ENCODE measurements at regions not wholly inside any gene's neighbourhood (a gene's known extent, or its start where the extent isn't known, plus 50 kb on each side); places are given as distances from the start of the nearest gene placed in this dataset.
A peak's percentile ranks its signal among the peaks of the same experiment; 100 is the strongest.
"Not testable (repeated sequence)": the region's sequence is repeated elsewhere in the genome, so short reads cannot be mapped to it uniquely, and the experiment has no call there.

DNA sequence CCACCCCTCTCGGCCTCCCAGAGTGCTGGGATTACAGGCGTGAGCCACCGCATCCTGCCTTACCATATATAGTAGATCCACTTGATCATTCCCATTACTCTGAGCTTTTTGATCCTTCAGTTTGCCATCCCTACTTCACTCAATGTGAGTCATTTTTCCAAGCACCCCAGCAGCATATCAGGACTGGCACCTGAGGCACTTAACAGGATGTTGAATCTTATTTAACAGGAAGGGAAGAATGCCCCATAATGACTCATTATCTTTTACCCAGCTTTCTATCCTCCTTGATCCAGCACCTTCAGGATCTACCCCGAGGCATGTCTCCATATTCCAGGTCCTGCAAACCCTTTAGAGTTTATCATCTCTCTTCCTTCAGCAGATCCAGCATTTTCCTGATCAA is 84.9 kb upstream of the CMKLR1 start:
- DNase-seq (ENCODE audit: low spot score): no peak

DNA sequence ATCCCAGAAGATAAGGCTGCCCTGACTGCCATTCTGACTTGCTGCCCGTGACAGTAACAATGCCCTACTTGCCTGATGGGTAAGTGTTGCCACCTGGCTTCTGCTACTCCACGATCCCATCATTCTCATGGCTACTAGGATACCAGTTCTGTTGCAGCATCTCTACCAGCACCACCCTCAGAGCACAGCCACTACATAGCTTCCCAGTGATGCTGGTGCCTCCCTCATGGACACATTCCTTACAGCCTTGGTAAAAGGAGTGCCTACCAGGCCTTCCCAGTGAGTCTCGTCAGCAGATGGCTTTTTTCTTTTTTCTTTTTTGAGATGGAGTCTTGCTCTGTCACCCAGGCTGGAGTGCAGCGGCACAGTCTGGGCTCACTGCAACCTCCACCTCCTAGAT is 84.4 kb upstream of the CMKLR1 start:
- no peak for DNase-seq (ENCODE audit: low spot score)

DNA sequence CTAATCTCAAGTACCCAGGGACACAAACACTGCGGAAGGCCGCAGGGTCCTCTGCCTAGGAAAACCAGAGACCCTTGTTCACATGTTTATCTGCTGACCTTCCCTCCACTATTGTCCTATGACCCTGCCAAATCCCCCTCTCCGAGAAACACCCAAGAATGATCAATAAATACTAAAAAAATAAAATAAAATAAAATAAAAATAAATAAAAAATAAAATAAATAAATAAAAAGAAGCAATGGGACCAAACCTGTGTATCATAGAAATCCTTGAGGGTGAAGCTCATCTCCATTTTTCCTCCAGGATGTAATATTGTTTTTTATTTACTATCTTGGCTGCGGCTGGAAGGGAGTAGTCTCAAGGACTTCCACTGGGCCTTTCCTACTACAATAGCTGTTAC is 82.0 kb upstream of the CMKLR1 start:
- DNase-seq (ENCODE audit: low spot score): not testable (repeated sequence)

DNA sequence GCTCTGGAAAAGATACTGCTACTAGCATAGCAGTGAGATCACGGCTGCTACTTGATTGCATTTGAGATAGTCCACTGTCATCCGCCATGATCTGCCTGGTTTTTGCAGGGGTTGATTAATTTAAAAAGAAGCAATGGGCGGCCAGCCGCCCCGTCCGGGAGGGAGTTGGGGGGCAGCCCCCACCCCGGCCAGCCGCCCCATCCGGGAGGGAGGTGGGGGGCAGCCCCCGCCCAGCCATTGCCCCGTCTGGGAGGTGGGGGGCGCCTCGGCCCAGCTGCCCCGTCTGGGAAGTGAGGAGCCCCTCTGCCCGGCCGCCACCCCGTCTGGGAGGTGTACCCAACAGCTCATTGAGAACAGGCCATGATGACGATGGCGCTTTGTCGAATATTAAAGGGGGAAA is 81.3 kb upstream of the CMKLR1 start:
- peak; percentile 30 for DNase-seq (ENCODE audit: low spot score)

DNA sequence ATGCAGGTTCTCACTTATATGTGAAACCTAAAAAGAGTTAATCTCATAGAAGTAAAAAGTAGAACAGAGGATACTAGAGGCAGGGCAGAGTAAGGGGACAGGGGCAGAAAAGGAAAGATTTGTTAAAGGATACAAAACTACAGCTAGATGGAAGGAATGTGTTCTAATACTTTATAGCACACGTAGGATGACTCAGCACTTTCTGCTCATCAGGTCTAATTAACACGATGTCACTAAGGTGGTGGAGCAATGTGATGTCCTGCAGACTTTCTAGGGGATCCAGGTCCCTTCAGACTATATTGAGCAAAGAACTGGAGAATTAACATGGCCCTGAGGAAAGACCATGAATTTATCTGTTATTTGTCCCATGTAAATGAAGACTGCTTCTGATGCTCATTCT is 80.8 kb upstream of the CMKLR1 start:
- peak; percentile 3 for DNase-seq (ENCODE audit: low spot score)

DNA sequence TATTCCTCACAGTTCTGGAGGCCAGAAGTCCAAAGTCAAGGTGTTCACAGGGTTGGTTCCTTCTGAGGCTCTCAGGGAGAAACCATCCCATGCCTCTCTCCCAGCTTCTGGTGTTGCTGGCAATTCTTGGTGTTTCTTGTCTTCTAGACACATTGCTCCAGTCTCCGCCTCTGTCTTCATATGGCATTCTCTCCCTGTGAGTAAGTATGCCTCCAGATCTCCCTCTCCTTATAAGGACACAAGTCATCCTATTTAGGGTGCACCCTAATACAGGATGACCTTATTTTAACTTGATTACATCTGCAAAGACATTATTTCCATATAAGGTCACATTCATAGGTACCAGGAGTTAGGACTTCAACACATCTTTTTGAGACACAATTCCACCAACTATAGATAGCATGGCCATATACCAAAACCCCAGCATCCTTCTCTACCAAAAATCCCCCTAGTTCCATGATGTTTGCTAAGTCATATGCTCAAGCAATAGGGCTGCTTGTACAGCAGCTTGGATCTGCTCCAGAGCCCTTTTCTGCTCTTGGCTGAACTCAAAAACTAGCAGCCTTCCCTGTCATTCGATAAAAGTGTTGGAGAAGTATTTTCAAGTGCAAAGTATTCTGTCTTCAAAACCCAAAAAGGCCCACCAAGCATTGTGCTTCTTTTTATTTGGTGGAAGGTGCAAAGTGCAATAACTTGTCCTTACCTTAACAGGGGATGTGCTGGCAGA is 79.2 kb upstream of the CMKLR1 start:
- DNase-seq (ENCODE audit: low spot score): no peak

DNA sequence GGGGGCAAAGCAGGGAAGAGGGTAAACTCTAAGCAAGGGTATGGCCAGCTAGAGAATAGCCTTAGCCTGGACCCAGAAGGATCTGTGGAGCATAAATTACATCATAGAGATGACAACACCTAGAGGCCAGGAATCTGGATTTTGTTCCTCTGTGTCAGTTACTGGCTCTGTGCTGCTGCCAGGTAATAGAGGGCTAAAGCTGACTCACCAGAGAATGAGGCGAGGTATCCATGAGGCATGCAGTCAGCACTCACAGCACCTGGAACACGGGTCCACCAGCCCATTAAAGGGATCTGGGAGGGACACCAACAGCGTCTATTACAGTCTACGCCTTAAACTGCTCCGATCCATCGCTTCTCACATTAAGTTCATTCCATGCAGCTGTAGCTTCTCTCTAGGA is 74.9 kb upstream of the CMKLR1 start:
- no peak for DNase-seq (ENCODE audit: low spot score)

DNA sequence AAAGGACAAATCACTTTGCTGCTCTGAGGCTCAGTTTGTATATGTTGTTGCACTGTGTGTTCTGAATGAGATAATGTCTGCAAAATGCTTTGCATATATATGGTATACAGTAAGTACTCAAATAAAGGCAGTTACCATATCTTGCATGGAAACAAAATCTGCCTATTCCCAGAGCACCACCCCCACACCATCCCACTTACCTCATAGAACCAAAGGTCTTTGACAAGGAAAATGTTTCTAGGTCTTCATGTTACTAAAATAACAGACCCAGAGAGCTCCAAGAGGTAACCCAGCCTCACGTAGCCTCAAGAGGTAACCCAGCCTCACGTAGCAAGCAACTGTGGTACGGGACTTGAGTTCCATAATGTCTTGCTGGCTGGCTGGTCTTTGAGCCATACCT is 71.6 kb upstream of the CMKLR1 start:
- no peak for DNase-seq (ENCODE audit: low spot score)

DNA sequence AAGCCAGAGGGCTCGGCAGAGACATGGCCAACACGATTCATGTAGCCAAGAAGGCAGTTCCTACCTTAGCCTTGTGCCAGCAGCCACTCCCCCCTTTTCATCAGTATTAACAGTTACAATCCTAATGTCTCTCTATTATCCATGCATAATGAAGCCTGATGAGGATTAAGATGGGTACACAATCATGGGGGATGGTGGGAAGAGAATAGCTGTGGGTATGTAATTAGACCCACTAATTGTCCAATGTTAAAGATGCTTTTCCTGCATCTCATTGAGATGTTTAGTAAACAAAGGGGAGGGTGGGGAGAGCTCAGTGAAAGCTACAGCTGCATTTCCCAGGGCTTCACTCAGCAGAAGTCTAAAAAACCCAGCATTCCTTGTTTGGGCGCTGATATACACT is 70.4 kb upstream of the CMKLR1 start:
- DNase-seq (ENCODE audit: low spot score): no peak

DNA sequence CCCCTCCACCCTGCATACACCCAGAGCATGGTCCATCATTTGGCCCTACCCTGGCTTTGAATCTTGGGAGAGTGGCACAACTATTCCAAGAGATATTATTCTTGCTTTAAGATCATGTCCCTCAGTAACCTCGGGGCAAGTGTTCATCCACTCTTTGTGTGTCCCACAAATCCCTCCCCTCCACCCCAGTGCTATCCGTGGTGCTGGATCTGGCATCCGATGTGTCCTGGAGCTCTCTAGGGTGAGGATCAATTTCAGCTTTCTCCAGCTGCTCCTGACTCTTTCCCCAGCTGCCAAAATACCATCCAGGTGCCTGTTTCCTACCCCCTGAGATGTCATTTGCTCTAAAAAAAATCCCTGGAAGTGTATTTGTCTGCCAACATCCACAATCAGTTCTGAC is 64.8 kb upstream of the CMKLR1 start:
- DNase-seq (ENCODE audit: low spot score): no peak

DNA sequence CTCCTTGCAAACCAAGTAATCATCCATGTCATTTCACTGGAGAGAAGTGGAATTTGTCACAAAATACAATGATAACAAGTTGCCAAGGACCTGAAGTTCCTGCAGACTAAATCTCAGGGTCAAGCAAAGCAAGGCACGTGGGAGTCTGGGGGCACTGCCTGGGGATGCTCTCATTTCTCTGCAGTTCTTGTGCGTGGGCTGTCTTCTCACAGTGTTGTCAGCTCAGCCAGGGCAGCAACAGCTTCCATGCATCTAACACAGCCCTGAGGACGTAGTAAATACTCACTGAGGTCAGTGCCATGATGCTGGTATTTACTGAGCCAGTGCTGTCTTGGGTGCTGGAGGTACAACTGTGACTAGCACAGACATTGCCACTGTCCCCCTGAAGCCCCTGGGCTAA is 62.9 kb upstream of the CMKLR1 start:
- DNase-seq (ENCODE audit: low spot score): no peak

DNA sequence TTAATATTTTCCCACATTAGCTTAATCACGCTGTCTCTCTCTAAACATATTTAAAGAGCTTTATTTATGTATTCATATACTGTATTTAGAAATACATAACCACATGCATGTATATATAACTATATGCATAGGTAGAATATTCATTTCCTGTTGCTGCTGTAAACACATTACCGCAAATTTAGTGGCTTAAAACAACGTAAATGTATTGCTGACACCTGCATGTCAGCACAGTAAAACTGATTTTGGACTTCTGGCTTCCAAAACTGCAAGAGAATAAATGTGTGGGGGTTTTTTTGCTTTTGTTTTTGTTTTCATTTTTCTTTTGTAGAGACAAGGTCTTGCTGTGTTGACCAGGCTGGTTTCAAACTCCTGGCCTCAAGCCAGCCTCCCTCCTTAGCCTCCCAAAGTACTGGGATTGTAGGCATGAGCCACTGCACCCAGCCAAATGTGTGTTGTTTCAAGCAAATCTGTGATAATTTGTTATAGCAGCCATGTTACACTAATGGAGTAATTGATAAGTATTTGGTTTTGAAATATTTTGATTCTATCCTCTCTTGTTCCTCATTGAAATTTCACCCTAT is 61.9 kb upstream of the CMKLR1 start:
- no peak for DNase-seq (ENCODE audit: low spot score)

DNA sequence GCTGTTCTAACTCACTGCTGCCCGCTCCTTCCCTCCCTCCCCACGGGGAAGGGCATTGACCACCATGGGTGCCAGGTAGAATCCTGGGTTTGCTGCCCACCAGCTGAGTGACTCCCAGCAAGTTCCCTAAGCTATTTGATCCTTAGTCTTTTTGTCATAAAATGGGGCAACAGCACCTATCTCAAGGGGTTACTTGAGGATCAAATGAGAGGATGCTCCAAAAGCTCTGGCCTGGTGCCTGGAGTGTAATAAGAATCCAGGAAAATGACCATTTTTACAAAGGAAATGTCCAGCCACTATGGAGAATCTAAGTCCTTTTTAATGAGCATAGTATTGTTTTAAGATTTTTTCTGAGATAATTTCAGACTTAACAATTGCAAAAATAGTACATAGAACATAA is 61.4 kb upstream of the CMKLR1 start:
- DNase-seq (ENCODE audit: low spot score): no peak

DNA sequence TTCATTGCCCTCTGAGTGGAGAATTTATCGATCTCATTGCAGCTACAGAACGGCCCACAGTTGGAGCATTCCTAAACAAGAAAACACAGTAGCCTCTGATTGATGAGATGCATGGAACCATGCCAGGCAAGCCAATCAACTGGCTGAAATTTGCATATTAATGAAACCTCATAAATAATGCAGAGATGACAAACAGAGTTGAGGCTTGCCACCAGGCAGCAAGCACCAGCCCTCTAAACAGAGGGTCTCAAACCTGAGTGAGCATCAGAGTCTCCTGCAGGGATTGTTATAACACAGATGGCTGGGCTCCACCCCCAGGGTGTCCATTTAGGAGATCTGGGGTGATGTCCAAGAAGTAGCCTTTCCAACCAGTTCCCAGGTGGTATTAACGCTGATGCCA is 60.9 kb upstream of the CMKLR1 start:
- no peak for DNase-seq (ENCODE audit: low spot score)

DNA sequence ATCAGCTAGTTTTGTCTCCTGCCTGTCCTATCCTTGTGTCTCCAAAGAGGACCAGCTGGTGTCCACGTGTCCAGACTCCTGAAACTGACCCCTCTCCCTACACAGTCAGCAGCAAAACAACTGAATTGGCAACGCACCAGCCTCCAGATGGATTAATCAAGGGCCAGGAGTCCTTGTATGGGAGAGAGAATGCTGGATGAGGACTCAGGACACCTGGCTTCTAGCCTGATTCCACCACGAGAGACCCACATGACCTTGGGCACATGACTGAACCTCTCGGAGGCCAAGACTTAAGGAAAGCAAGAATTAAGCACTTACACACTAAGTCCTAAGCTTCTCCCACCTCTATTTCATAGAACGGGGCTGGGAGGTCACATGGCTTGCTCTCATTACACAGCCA is 60.4 kb upstream of the CMKLR1 start:
- no peak for DNase-seq (ENCODE audit: low spot score)

DNA sequence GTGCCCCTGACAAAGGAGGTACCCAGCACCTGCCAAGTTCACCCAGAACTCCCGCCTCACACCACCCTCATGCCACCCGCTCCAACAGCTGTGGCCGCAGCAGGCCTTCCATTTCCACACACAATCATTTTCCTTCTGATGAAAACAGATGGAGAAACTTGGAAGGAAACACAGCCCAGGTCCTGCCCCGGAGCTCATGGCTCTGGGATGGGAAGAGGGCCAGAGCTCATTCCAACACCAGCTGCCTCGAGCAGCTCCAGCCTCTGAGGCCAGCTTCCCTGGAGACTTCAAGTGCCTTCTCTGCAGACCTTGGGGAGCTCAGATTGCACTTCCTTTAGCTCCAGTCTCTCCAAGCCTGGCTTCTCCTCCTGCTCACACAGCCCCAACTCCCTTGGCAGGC is 55.1 kb upstream of the CMKLR1 start:
- DNase-seq (ENCODE audit: low spot score): no peak

DNA sequence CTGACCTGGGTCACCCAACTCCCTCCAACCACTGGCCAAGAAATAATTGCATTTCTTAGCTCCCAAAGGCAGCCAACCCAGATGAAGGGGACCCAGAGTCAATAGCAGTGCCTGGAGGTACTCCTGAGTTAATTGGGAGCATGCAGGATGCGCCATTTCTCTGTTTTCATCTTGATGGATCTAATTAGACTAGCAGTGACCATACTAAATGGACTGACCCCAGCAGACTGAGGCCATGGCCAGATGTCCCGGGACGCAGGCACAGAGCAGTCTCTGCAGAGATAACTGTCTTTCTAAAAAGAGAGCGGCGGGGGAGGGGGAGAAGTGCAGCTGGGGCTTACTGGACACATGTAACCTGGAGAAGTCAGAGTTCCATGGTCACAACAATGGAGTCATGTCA is 53.2 kb upstream of the CMKLR1 start:
- DNase-seq (ENCODE audit: low spot score): no peak

DNA sequence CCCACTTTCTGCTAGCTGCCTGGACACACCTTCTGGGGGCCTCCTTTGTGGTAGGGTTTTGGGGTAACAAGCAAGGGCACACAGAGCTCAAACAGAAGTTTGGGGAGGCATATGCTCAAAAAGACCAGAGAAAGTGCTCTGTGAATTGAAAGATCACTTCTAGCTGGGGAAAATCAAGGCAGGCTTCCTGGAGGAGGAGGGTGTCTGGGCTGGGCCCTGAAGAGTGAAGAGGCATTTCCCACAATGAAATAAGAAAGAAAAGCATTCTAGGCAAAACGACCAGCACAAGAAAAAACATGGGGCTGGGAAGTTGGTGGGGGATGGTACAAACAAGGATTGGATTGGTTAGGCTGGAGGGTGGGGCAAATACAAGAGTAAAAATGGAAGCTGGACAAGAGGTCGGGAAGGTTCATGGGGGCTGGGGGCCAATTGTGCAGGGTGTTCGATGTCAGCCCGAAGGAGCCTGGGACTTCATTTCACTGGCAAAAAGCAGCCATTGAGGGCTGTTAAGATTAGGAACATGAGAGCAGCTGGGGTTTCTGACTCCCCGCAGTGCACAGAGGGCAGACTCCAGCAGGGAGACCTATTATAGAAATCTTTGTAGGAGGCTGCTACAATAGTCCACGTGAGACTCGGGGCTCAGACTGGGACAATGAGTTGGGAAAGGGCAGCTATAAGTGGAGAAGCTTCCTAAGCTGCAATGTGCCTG is 51.5 kb upstream of the CMKLR1 start:
- no peak for DNase-seq (ENCODE audit: low spot score)

DNA sequence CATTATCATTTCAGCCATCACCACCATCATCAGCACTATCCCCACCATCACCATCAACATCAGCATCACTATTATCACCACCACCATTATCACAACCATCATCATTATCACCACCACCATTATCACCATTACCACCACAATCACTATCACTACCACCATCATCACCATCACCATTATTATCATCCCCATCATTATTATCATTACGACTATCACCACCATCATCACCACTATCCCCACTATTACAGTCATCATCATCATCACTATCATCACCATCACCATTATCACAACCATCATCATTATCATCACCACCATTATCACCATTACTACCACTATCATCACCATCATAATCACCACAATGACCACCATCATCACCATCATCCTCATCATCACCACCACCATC is 50.4 kb upstream of the CMKLR1 start:
- DNase-seq (ENCODE audit: low spot score): no peak

All from SK-N-DZ (cell line).